ENCODE measurements at regions not wholly inside any gene's neighbourhood (a gene's known extent, or its start where the extent isn't known, plus 50 kb on each side); places are given as distances from the start of the nearest gene placed in this dataset.

DNA sequence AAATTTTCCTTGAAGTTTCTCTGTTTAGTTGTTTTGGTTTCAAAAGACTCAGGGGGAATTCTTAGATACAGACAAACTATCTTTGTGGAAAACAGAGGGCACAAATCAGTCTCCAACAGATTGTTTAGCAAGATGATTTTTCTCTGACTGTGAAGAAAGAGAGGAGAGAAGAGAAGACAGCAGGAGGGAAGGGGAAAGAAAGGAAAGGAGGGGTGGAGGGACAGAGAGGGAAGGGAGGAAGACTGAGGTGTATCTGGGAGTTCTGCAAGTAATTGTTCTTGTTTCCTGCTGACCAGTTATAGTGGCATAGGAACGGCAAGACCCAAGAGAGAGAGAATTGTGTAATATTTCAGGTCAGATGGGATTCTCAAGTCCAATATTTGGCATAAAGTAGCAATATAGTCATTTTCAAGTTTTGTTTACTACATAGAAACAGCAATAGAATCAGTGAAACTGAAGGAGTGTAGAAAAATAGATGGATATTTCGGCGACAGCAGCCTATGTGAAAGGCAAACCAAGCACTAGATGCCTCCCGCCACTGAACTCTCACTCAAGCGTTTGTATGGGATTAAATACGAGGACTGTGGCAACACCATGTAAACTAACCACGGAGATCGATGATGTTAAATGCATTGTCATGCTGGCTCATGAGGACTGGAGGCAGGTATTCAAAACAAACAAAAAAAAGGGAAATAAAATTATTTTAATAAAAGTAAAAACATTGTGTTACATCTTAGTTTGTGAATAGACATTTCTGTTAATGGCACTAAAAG is 342.5 kb downstream of the SLC16A7 start:
- H3K4me3 ChIP-seq (ENCODE audit: low read length) = no peak overlapping the region
- no peak for DNase-seq (ENCODE audit: low read depth)
- TF ChIP-seq, protein P1, sequence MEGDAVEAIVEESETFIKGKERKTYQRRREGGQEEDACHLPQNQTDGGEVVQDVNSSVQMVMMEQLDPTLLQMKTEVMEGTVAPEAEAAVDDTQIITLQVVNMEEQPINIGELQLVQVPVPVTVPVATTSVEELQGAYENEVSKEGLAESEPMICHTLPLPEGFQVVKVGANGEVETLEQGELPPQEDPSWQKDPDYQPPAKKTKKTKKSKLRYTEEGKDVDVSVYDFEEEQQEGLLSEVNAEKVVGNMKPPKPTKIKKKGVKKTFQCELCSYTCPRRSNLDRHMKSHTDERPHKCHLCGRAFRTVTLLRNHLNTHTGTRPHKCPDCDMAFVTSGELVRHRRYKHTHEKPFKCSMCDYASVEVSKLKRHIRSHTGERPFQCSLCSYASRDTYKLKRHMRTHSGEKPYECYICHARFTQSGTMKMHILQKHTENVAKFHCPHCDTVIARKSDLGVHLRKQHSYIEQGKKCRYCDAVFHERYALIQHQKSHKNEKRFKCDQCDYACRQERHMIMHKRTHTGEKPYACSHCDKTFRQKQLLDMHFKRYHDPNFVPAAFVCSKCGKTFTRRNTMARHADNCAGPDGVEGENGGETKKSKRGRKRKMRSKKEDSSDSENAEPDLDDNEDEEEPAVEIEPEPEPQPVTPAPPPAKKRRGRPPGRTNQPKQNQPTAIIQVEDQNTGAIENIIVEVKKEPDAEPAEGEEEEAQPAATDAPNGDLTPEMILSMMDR (conservative IDR thresholded peaks at IDR 0.05; ENCODE audit: low read length) = no peak

DNA sequence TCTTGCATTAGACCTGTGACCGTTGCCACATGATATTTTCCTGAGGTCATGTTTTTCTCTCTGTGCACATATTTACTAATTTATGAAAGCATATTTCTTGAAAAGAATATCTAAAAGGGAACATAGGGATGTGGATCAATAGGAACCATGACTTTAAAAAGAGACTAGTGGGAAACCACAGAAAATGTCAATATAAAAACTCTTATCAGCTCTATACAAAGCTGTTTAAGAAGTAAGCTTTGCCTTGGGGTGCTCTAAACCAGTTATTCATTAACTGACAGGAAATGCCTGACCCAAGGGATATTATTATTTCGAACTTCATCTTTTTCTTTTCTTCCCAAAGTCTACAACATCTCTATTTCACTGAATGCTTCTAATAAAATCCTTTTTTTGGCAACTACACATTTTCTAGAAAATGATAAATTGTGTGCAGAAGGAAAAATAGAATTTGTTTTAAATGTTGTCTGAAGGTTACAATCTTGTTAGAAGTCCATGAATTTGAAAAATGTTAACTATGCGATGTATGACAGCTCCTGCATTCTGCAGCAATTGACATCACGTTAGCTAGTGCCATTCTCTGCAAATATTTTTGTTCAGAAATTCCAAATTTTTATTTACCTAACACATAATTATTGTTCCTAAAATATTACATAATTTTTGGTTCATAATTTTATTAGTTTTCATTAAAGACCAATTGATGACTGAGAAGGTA is 345.0 kb downstream of the SLC16A7 start:
- TF ChIP-seq, protein P1 (conservative IDR thresholded peaks at IDR 0.05; ENCODE audit: low read length) = no peak
- no peak overlapping the region for H3K4me3 ChIP-seq (ENCODE audit: low read length)
- peak; percentile 38 for DNase-seq (ENCODE audit: low read depth)

DNA sequence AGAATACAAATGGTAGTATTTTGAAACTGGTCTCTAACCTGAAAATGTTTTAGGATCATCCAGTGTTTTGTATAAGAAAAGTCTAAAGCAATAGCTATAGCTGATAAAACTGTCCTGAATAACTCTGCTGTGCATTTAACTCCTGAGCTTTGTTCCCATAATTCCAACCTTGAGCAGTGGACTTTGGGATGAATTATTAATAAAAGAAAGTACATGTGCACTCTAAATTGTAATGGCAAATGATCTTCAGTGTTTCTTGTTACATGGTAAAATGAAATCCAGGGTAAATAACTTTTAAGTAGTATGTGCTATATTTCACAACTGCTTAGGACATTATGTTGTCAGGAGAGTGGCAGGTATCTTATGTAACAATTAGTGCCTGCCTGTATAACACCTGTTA is 345.6 kb downstream of the SLC16A7 start:
- no peak for DNase-seq (ENCODE audit: low read depth)
- TF ChIP-seq, protein P1 (conservative IDR thresholded peaks at IDR 0.05; ENCODE audit: low read length) = no peak
- H3K4me3 ChIP-seq (ENCODE audit: low read length) = no peak overlapping the region

DNA sequence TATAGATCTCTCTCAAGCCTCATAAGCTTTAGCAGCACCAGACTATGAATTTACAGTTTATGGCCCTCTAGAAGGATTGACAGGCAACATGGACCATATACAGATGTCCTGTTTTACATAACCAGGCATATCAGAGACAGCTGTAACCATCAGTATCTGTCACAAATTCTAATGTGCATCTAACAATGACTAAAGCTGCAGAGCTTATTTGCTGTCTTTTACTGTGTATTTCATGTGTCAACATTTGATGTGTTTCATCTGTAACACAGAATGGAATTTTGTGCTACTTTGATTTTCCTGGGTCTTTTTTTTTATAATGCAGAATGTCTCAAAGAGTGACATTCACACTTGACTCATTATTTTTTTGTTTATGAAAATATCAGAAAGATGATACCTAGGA is 348.3 kb downstream of the SLC16A7 start:
- DNase-seq (ENCODE audit: low read depth) = no peak
- H3K4me3 ChIP-seq (ENCODE audit: low read length) = no peak overlapping the region
- TF ChIP-seq, protein P1 (conservative IDR thresholded peaks at IDR 0.05; ENCODE audit: low read length) = no peak

DNA sequence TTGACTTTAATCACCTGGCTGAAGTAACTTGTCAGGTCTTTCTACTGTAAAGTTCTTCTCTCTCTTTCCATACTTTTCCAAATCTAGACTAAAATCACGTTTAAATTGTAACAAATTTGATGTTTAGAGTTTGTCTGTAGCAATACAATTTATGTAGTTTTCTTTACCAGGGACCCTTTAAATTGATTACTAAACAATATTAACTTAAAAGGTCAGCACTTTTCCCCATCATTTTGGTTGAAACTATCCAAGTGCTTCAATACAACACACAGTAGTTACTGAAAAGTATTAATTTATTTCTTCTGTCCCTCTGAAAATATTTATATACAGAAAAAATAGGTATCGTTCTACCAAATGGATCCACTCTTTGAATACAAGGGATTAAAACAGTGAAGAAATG is 350.8 kb downstream of the SLC16A7 start:
- no peak overlapping the region for H3K4me3 ChIP-seq (ENCODE audit: low read length)
- TF ChIP-seq, protein P1 (conservative IDR thresholded peaks at IDR 0.05; ENCODE audit: low read length) = no peak
- DNase-seq (ENCODE audit: low read depth) = no peak

DNA sequence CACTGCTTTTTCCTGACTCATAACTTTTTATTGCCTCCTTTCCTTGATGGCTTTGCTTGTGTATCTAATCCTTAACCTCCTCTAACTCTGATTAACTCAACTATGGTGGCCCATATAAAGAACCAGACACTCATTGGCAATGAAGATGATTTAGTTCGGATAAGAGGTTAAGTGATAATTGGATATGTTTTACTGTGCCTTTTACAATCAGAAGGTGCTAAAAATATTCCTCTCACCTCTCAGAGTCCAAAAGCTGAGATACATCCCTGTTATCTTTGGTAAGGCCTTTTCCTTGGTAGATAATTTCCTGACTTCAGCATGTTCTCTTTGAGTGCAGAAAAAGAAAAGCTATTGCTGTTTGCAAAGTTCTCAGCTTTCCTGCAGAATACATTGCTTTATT is 367.7 kb downstream of the SLC16A7 start:
- DNase-seq (ENCODE audit: low read depth) = no peak
- TF ChIP-seq, protein P1 (conservative IDR thresholded peaks at IDR 0.05; ENCODE audit: low read length) = no peak
- H3K4me3 ChIP-seq (ENCODE audit: low read length) = no peak overlapping the region

DNA sequence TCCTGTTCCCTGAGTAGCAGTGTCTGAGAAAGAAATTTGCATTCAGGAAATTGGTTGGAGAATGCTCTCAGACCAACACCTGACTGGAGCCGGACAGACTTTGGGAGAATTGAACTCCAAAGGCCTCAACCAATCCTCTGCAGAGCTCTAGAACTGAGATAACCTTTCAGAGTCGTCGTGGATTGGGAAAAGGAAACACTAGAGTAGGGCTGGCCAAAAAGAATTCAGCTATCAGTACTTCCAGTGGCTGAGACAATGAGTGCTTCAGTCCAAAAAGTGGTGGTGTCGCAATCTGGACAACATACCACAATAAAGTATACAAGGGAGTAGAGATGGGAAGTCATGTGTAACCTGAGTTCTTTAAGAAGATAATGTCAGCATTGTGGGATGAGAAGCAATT is 377.1 kb downstream of the SLC16A7 start:
- peak; percentile 75 for DNase-seq (ENCODE audit: low read depth)
- TF ChIP-seq, protein P1 (conservative IDR thresholded peaks at IDR 0.05; ENCODE audit: low read length) = no peak
- H3K4me3 ChIP-seq (ENCODE audit: low read length) = no peak overlapping the region
